GM20000 (cell line): ENCODE measurements at regions not wholly inside any gene's neighbourhood (a gene's known extent, or its start where the extent isn't known, plus 50 kb on each side); places are given as distances from the start of the nearest gene placed in this dataset.

Experiments
- DNase-seq: peaks from one replicate; pipeline ENCODE4 v3.0.0; 2012; ENCODE audit warnings: low spot score
- CTCF ChIP-seq: IDR thresholded peaks from 2 replicates; pipeline ENCODE4 v1.5.1; 2012; ENCODE audit warnings: mild to moderate bottlenecking, control low read depth; ENCODE audit errors: extremely low read depth, missing control alignments

- no peak for DNase-seq
- TF ChIP-seq CTCF: no peak
These were observed 604.1 kb downstream of the MTRR start for GRCh38 chr5:8473016-8473415.

GRCh38 chr5:8473827-8474568 is 605.0 kb downstream of the MTRR start:
- DNase-seq: no peak
- no peak for TF ChIP-seq CTCF

DNA sequence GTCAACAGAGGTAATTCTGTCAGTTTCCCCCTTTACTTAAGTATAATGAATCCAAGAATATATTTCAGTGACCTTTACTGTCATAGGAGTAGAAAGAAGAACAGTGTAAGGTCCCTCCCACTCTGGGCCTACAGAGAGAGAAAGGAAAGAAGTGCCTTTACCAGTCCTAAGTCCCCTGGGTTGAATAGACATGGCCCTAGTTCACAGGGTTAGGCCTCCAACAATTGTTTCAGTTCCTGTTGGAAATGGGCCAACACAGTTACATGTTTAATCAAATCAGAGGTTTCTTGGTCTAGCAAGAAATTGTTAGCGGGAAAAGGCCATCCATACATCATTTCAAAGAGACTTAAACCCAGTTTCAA is 605.6 kb downstream of the MTRR start:
- no peak for TF ChIP-seq CTCF
- DNase-seq: no peak

- no peak for TF ChIP-seq CTCF
- no peak for DNase-seq
These were observed 609.4 kb downstream of the MTRR start for GRCh38 chr5:8478326-8478725.

- DNase-seq: no peak
- TF ChIP-seq CTCF: no peak
These were observed 612.1 kb downstream of the MTRR start for GRCh38 chr5:8481007-8481406.

GRCh38 chr5:8491254-8491653 is 622.3 kb downstream of the MTRR start:
- TF ChIP-seq CTCF: no peak
- no peak for DNase-seq

- no peak for DNase-seq
These were observed 624.2 kb downstream of the MTRR start for GRCh38 chr5:8493176-8493575.

More at GRCh38 chr5:8493176-8493575, 624.2 kb downstream of the MTRR start:
- no peak for TF ChIP-seq CTCF
